ENCODE measurements at regions not wholly inside any gene's neighbourhood (a gene's known extent, or its start where the extent isn't known, plus 50 kb on each side); places are given as distances from the start of the nearest gene placed in this dataset.

DNA sequence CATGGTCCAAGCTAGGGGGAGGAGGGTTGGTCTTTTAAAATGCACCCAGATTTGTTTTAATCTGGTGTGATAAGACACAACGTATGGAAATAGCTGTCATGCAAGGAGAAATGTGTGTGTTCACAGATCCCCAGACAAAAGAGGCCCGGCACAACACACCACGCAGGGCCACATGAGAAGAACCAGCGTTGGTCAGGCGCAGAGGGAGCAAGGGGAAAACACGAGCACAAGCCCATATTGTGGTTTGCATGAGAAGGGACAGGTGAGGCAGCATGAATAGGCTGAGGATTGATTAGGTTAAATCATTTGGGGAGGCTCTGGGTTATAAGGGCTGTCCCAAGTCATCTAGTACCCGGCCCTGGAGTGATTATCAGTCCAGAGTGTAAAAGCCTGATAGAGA, 272.5 kb upstream of the NCKAP5 start:
- Histone ChIP-seq H3K27me3 (ENCODE audit: control insufficient read depth, insufficient read depth, low read length) (no peaks in the 10 kb centered on the region), H3K4me3 (ENCODE audit: low read depth, low read length) (no peak overlapping the region), H3K36me3 (ENCODE audit: control insufficient read depth, insufficient read depth, low read length) (no peaks in the 10 kb centered on the region)
- TF ChIP-seq, protein P1, sequence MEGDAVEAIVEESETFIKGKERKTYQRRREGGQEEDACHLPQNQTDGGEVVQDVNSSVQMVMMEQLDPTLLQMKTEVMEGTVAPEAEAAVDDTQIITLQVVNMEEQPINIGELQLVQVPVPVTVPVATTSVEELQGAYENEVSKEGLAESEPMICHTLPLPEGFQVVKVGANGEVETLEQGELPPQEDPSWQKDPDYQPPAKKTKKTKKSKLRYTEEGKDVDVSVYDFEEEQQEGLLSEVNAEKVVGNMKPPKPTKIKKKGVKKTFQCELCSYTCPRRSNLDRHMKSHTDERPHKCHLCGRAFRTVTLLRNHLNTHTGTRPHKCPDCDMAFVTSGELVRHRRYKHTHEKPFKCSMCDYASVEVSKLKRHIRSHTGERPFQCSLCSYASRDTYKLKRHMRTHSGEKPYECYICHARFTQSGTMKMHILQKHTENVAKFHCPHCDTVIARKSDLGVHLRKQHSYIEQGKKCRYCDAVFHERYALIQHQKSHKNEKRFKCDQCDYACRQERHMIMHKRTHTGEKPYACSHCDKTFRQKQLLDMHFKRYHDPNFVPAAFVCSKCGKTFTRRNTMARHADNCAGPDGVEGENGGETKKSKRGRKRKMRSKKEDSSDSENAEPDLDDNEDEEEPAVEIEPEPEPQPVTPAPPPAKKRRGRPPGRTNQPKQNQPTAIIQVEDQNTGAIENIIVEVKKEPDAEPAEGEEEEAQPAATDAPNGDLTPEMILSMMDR (IDR thresholded peaks at IDR 0.05; ENCODE audit: insufficient read depth, low read length, severe bottlenecking) = no peak
- no peak for FAIRE-seq
- DNase-seq (ENCODE audit: low read depth) = no peak

DNA sequence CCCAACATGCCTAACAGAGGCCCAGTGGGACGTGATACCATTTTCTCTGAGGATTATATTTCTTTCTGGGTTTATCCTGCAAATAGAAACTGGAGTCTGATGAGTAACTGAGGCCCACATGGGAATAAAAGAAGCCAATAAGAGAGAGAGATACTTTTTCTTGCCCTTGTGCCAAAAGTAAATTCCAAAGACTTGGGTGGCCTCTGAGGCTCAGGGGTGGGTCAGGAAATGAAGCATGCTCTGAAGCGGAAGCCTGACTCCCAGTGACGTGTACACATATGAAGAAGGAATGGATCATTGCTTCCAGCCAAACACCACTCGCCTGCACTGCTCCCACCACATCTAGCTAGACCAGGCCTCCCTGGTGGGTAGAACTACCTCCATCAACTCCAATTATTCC, 273.6 kb upstream of the NCKAP5 start:
- H3K36me3 ChIP-seq (ENCODE audit: control insufficient read depth, insufficient read depth, low read length) = no peaks in the 10 kb centered on the region
- FAIRE-seq (no peak), DNase-seq (ENCODE audit: low read depth) (peak; percentile 97)
- TF ChIP-seq, protein P1 (IDR thresholded peaks at IDR 0.05; ENCODE audit: insufficient read depth, low read length, severe bottlenecking) = no peak
- no peaks in the 10 kb centered on the region for H3K27me3 ChIP-seq (ENCODE audit: control insufficient read depth, insufficient read depth, low read length)
- no peak overlapping the region for H3K4me3 ChIP-seq (ENCODE audit: low read depth, low read length)

DNA sequence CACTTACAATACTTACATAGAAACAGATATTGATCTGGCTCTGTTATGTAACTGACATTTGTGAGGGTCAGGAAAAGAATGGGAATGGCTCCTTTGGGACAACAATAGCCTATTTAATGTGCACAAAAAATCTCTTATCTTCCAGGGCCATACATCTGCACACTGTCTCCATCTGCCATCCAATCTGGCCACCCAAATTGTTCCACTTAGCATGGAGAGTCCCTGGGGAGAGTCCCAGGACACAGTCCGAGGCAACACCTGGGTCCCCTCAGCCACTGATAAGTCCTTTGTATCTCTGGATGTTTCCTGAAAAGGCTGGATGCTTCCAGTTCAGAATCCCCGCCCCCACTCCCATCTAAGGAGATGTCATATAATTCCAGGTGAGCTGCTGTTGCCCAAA, 274.2 kb upstream of the NCKAP5 start:
- no peaks in the 10 kb centered on the region for H3K27me3 ChIP-seq (ENCODE audit: control insufficient read depth, insufficient read depth, low read length)
- no peaks in the 10 kb centered on the region for H3K36me3 ChIP-seq (ENCODE audit: control insufficient read depth, insufficient read depth, low read length)
- DNase-seq (ENCODE audit: low read depth) (no peak), FAIRE-seq (no peak)
- H3K4me3 ChIP-seq (ENCODE audit: low read depth, low read length) = no peak overlapping the region
- TF ChIP-seq, protein P1 (IDR thresholded peaks at IDR 0.05; ENCODE audit: insufficient read depth, low read length, severe bottlenecking) = no peak

DNA sequence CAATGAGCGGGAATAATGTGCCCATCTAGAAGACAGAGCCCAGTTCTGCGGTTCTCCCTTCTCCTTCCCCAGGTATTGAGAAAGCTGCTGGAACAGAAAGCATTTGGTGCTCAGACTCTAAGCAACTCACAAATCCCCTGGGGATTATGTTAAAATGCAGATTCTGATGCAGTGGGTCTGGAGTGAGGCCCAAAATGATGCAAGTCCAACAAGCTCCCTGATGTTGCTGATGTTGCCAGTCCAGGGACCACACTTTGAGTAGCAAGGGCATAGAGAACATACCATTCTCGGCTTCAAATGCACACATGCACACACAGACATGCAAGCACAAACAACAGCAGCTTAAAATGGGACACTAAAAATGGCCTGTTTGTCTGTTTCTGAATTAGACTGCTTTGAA, 274.8 kb upstream of the NCKAP5 start:
- DNase-seq (ENCODE audit: low read depth) (no peak), FAIRE-seq (no peak)
- H3K36me3 ChIP-seq (ENCODE audit: control insufficient read depth, insufficient read depth, low read length) = no peaks in the 10 kb centered on the region
- no peak overlapping the region for H3K4me3 ChIP-seq (ENCODE audit: low read depth, low read length)
- TF ChIP-seq, protein P1 (IDR thresholded peaks at IDR 0.05; ENCODE audit: insufficient read depth, low read length, severe bottlenecking) = no peak
- no peaks in the 10 kb centered on the region for H3K27me3 ChIP-seq (ENCODE audit: control insufficient read depth, insufficient read depth, low read length)

DNA sequence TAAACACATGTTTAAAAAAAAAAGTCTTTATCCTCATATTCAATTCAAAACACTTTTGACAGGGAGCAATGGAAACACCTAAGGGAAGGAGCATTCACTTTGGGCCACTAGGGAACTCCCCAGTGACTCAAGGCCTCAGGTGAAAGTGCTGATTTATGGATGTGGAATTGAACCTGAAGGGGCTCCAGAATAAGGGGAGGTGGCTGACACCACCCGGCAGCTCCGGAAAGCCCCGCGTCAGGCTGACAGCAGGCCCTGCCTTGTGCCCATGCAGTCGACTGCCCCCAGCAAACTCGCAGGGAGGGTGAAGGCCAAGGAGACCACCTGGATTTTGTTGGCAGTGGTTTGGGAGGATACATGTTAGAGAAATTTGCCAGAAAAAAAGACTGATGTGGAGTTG, 275.3 kb upstream of the NCKAP5 start:
- no peaks in the 10 kb centered on the region for H3K27me3 ChIP-seq (ENCODE audit: control insufficient read depth, insufficient read depth, low read length)
- DNase-seq (ENCODE audit: low read depth) (peak; percentile 67), FAIRE-seq (no peak)
- TF ChIP-seq, protein P1 (IDR thresholded peaks at IDR 0.05; ENCODE audit: insufficient read depth, low read length, severe bottlenecking) = no peak
- no peaks in the 10 kb centered on the region for H3K36me3 ChIP-seq (ENCODE audit: control insufficient read depth, insufficient read depth, low read length)
- no peak overlapping the region for H3K4me3 ChIP-seq (ENCODE audit: low read depth, low read length)

DNA sequence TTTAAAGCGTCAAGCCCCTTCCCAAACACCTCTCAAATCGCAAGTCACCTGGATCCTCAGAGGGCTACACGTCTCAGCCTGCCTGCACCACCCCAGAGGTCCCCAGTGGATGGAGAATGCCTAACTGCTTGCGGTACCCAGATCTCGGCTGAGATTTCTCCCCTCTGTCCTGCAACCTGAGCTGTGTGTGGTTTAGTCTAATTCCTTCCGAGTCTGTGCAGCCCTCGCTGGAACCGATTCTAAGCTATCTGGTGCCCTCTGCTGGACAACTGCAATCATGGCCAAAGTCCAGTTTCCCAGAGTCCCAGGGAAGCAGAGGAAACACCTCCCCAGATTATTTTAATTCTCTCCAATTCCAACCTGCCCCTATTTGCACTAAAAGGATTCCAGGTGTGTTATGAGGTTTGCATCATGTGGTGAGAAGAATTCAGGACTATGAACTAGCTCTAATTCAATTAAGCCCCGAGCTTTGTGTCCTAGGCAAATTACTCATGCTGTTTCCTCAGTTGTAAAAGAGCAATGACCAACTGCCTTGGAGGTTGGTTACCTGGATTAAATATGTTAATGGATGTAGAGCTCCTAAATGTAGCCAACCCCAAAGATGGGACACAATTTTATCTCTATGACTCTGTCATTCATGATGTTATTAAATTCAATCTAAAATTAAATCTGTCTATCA, 276.1 kb upstream of the NCKAP5 start:
- FAIRE-seq = peak; percentile 86
- peak; percentile 63 for DNase-seq (ENCODE audit: low read depth)
- TF ChIP-seq, protein P1 (IDR thresholded peaks at IDR 0.05; ENCODE audit: insufficient read depth, low read length, severe bottlenecking) = peak; percentile 88

More for the DNA sequence above, 276.1 kb upstream of the NCKAP5 start:
- H3K27me3 ChIP-seq (ENCODE audit: control insufficient read depth, insufficient read depth, low read length) = no peaks in the 10 kb centered on the region
- H3K36me3 ChIP-seq (ENCODE audit: control insufficient read depth, insufficient read depth, low read length) = no peaks in the 10 kb centered on the region
- H3K4me3 ChIP-seq (ENCODE audit: low read depth, low read length) = no peak overlapping the region

All from bronchial epithelial cell (primary cell).